HG03196 (cell line): ENCODE measurements at regions not wholly inside any gene's neighbourhood (a gene's known extent, or its start where the extent isn't known, plus 50 kb on each side); places are given as distances from the start of the nearest gene placed in this dataset.

Experiments
- ATAC-seq: cut with Tn5 transposase; IDR thresholded peaks from one replicate; pipeline ENCODE4 v1.9.1; 2021; ENCODE audit not compliant: unreplicated experiment

- ATAC-seq: no peak
Measured at GRCh38 chr2:40896358-40896757, 444.5 kb upstream of the SLC8A1 start.

- no peak for ATAC-seq
Measured at GRCh38 chr2:40914666-40915065, 462.8 kb upstream of the SLC8A1 start.

GRCh38 chr2:40915651-40916050 lies 463.8 kb upstream of the SLC8A1 start:
- ATAC-seq: no peak

- no peak for ATAC-seq
Measured at GRCh38 chr2:40935349-40935748, 483.5 kb upstream of the SLC8A1 start.

- no peak for ATAC-seq
Measured at GRCh38 chr2:40937284-40937683, 485.4 kb upstream of the SLC8A1 start.

- ATAC-seq: no peak
Measured at GRCh38 chr2:40953341-40953740, 501.5 kb upstream of the SLC8A1 start.

- no peak for ATAC-seq
Measured at GRCh38 chr2:40955042-40955441, 503.2 kb upstream of the SLC8A1 start.

- no peak for ATAC-seq
Measured at GRCh38 chr2:40955635-40956034, 503.7 kb upstream of the SLC8A1 start.

- ATAC-seq: no peak
Measured at GRCh38 chr2:40957508-40957907, 505.6 kb upstream of the SLC8A1 start.

- no peak for ATAC-seq
Measured at GRCh38 chr2:40962026-40962425, 510.1 kb upstream of the SLC8A1 start.

- ATAC-seq: no peak
Measured at GRCh38 chr2:40964509-40965250, 512.8 kb upstream of the SLC8A1 start.

- ATAC-seq: no peak
Measured at GRCh38 chr2:40967451-40967850, 515.6 kb upstream of the SLC8A1 start.

GRCh38 chr2:40975151-40975550 lies 523.3 kb upstream of the SLC8A1 start:
- no peak for ATAC-seq

GRCh38 chr2:40997362-40997761 lies 545.5 kb upstream of the SLC8A1 start:
- no peak for ATAC-seq

GRCh38 chr2:41000374-41000773 lies 548.5 kb upstream of the SLC8A1 start:
- ATAC-seq: no peak

GRCh38 chr2:41000906-41001305 lies 549.0 kb upstream of the SLC8A1 start:
- ATAC-seq: no peak

- no peak for ATAC-seq
Measured at GRCh38 chr2:41004700-41005099, 552.8 kb upstream of the SLC8A1 start.

- no peak for ATAC-seq
Measured at GRCh38 chr2:41020358-41020757, 568.5 kb upstream of the SLC8A1 start.

- ATAC-seq: no peak
Measured at GRCh38 chr2:41024816-41025215, 572.9 kb upstream of the SLC8A1 start.

GRCh38 chr2:41026613-41027012 lies 574.7 kb upstream of the SLC8A1 start:
- ATAC-seq: peak; percentile 76

GRCh38 chr2:41027095-41027494 lies 575.2 kb upstream of the SLC8A1 start:
- ATAC-seq: no peak

- ATAC-seq: no peak
Measured at GRCh38 chr2:41031282-41031681, 579.4 kb upstream of the SLC8A1 start.

GRCh38 chr2:41032715-41033114 lies 580.8 kb upstream of the SLC8A1 start:
- no peak for ATAC-seq
